ENCODE measurements at regions not wholly inside any gene's neighbourhood (a gene's known extent, or its start where the extent isn't known, plus 50 kb on each side); places are given as distances from the start of the nearest gene placed in this dataset.

DNA sequence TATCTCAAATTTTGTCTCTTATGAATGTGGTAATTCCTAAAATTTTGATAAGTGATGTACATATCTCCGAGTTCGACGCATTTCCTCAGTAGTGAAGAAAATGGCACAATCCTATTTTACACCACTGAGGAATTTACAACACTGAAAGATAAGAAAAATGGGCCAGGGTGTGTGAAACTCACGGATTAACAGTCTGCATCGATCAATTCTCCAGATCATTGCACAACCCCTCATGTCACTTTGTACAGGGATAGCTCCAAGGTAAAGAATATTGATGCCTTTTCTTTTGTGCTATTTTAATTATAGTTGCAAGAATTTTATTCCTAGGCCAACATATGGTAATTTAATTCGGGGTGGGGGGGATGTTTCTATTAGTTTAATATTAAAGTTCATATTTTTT, 268.7 kb upstream of the VCX3A start:
- H3K27ac ChIP-seq (ENCODE audit: insufficient read depth, low read length): no peak overlapping the region
- no peak for DNase-seq (ENCODE audit: low read depth in 2 of 2)
- H3K27me3 ChIP-seq (ENCODE audit: control insufficient read depth, insufficient read depth, low read length): no peaks in the 10 kb centered on the region
- H4K20me1 ChIP-seq (ENCODE audit: control insufficient read depth, extremely low read depth, insufficient read depth, low read length): no peaks in the 10 kb centered on the region
- no peak overlapping the region for H2AFZ ChIP-seq (ENCODE audit: low read length)
- no peaks in the 10 kb centered on the region for H3K79me2 ChIP-seq (ENCODE audit: control insufficient read depth, insufficient read depth, low read length)
- no peaks in the 10 kb centered on the region for H3K9me3 ChIP-seq (ENCODE audit: control insufficient read depth, insufficient read depth, low read depth, low read length)
- no peaks in the 10 kb centered on the region for H3K4me1 ChIP-seq (ENCODE audit: control insufficient read depth, extremely low read depth, insufficient read depth, low read length)
- H3K4me2 ChIP-seq (ENCODE audit: extremely low read depth, insufficient read depth, low read length): no peak overlapping the region
- no peaks in the 10 kb centered on the region for H3K36me3 ChIP-seq (ENCODE audit: control insufficient read depth, insufficient read depth, low read length)
- H3K9ac ChIP-seq (ENCODE audit: insufficient read depth, low read length): no peak overlapping the region
- TF ChIP-seq EZH2 (IDR thresholded peaks at IDR 0.05; ENCODE audit: low read length, missing control alignments) (no peak), CTCF (conservative IDR thresholded peaks at IDR 0.05 in 1 of 2, IDR thresholded peaks at IDR 0.05 in 1 of 2; ENCODE audit: low read depth in 1 of 2, low read length in 2 of 2) (no peak)
- no peak overlapping the region for H3K4me3 ChIP-seq (replicated peaks in 1 of 4; ENCODE audit: control extremely low read depth in 1 of 4, insufficient read depth in 1 of 4, low read depth in 3 of 4, low read length in 4 of 4)

DNA sequence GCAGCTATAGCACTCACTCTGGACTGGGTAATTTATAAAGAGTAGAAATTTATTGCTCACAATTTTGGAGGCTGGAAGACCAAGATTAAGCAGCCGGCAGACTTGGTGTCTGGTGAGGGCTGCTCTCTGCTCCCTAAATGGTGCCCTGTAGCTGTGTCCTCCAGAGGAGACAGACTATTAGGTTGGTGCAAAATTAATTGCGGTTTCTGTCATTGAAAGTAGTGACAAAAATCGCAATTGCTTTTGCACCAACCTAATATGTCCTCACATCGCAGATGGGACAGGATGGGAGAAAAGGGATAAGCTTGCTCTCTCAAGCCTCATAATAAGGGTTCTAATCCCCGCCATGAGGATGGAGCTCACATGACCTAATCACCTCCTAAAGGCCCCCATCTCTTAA, 258.1 kb upstream of the VCX3A start:
- H3K27me3 ChIP-seq (ENCODE audit: control insufficient read depth, insufficient read depth, low read length): no peaks in the 10 kb centered on the region
- DNase-seq (ENCODE audit: low read depth in 2 of 2): no peak
- no peak for TF ChIP-seq CTCF (conservative IDR thresholded peaks at IDR 0.05 in 1 of 2, IDR thresholded peaks at IDR 0.05 in 1 of 2; ENCODE audit: low read depth in 1 of 2, low read length in 2 of 2)
- no peak for TF ChIP-seq EZH2 (IDR thresholded peaks at IDR 0.05; ENCODE audit: low read length, missing control alignments)
- no peaks in the 10 kb centered on the region for H4K20me1 ChIP-seq (ENCODE audit: control insufficient read depth, extremely low read depth, insufficient read depth, low read length)
- no peaks in the 10 kb centered on the region for H3K79me2 ChIP-seq (ENCODE audit: control insufficient read depth, insufficient read depth, low read length)
- H3K36me3 ChIP-seq (ENCODE audit: control insufficient read depth, insufficient read depth, low read length): no peaks in the 10 kb centered on the region
- H3K4me1 ChIP-seq (ENCODE audit: control insufficient read depth, extremely low read depth, insufficient read depth, low read length): no peaks in the 10 kb centered on the region
- no peak overlapping the region for H3K4me2 ChIP-seq (ENCODE audit: extremely low read depth, insufficient read depth, low read length)
- H3K9ac ChIP-seq (ENCODE audit: insufficient read depth, low read length): no peak overlapping the region
- H2AFZ ChIP-seq (ENCODE audit: low read length): no peak overlapping the region
- H3K27ac ChIP-seq (ENCODE audit: insufficient read depth, low read length): no peak overlapping the region
- no peak overlapping the region for H3K4me3 ChIP-seq (replicated peaks in 1 of 4; ENCODE audit: control extremely low read depth in 1 of 4, insufficient read depth in 1 of 4, low read depth in 3 of 4, low read length in 4 of 4)
- H3K9me3 ChIP-seq (ENCODE audit: control insufficient read depth, insufficient read depth, low read depth, low read length): no peaks in the 10 kb centered on the region

- no peak for TF ChIP-seq CTCF (conservative IDR thresholded peaks at IDR 0.05 in 1 of 2, IDR thresholded peaks at IDR 0.05 in 1 of 2; ENCODE audit: low read depth in 1 of 2, low read length in 2 of 2)
- TF ChIP-seq EZH2 (IDR thresholded peaks at IDR 0.05; ENCODE audit: low read length, missing control alignments): no peak
- H3K27ac ChIP-seq (ENCODE audit: insufficient read depth, low read length): no peak overlapping the region
- H3K9ac ChIP-seq (ENCODE audit: insufficient read depth, low read length): no peak overlapping the region
- H3K9me3 ChIP-seq (ENCODE audit: control insufficient read depth, insufficient read depth, low read depth, low read length): no peaks in the 10 kb centered on the region
- no peaks in the 10 kb centered on the region for H3K79me2 ChIP-seq (ENCODE audit: control insufficient read depth, insufficient read depth, low read length)
- no peak overlapping the region for H2AFZ ChIP-seq (ENCODE audit: low read length)
- H3K36me3 ChIP-seq (ENCODE audit: control insufficient read depth, insufficient read depth, low read length): no peaks in the 10 kb centered on the region
- H3K4me1 ChIP-seq (ENCODE audit: control insufficient read depth, extremely low read depth, insufficient read depth, low read length): no peaks in the 10 kb centered on the region
- no peaks in the 10 kb centered on the region for H4K20me1 ChIP-seq (ENCODE audit: control insufficient read depth, extremely low read depth, insufficient read depth, low read length)
- no peak overlapping the region for H3K4me3 ChIP-seq (replicated peaks in 1 of 4; ENCODE audit: control extremely low read depth in 1 of 4, insufficient read depth in 1 of 4, low read depth in 3 of 4, low read length in 4 of 4)
- no peak for DNase-seq (ENCODE audit: low read depth in 2 of 2)
- no peak overlapping the region for H3K4me2 ChIP-seq (ENCODE audit: extremely low read depth, insufficient read depth, low read length)
- H3K27me3 ChIP-seq (ENCODE audit: control insufficient read depth, insufficient read depth, low read length): no peaks in the 10 kb centered on the region
Measured at GRCh38 chrX:6783912-6784311, 249.0 kb upstream of the VCX3A start.

All from fibroblast of lung (primary cell).